ENCODE measurements at regions not wholly inside any gene's neighbourhood (a gene's known extent, or its start where the extent isn't known, plus 50 kb on each side); places are given as distances from the start of the nearest gene placed in this dataset.

DNA sequence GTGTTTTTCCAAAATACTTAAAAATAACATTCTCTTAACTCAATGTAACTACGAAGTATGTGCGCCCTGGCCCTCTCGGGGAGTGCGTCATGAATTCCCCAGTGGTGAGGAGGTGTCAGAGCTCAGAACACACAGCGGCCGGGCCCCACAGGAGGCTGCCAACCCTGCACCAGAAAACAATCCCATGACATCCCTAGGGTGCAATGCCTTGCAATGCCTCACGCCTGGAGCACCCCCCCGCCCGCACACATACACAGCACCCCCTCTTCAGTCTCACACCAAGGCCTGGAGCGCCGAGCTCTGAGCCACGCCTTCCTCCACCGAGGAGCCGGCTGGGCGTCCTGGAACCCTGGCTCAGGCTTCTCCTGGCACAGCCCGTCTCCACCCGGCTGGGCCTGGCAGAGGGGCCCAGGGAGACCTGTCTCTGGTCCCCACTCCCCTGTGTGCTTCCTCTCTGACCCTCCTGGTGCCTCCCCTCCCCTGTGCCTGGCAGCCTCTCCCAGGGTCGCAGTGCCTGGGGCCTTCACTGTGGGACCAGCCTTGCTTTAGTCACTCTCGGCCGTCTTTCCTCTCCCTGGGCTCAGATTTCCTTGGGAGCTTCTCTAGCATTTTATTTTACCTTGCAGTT is 108.2 kb upstream of the ADRA2C start:
- no peak for DNase-seq (ENCODE audit: low spot score)
- TF ChIP-seq, protein P1, sequence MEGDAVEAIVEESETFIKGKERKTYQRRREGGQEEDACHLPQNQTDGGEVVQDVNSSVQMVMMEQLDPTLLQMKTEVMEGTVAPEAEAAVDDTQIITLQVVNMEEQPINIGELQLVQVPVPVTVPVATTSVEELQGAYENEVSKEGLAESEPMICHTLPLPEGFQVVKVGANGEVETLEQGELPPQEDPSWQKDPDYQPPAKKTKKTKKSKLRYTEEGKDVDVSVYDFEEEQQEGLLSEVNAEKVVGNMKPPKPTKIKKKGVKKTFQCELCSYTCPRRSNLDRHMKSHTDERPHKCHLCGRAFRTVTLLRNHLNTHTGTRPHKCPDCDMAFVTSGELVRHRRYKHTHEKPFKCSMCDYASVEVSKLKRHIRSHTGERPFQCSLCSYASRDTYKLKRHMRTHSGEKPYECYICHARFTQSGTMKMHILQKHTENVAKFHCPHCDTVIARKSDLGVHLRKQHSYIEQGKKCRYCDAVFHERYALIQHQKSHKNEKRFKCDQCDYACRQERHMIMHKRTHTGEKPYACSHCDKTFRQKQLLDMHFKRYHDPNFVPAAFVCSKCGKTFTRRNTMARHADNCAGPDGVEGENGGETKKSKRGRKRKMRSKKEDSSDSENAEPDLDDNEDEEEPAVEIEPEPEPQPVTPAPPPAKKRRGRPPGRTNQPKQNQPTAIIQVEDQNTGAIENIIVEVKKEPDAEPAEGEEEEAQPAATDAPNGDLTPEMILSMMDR (IDR thresholded peaks at IDR 0.05; ENCODE audit: borderline replicate concordance, control extremely low read depth, extremely low read depth, insufficient read depth, missing control alignments) = no peak
- in situ Hi-C loops (cut with MboI; ENCODE audit: low sequenced_read_pairs, unreplicated experiment) = no loop called here

DNA sequence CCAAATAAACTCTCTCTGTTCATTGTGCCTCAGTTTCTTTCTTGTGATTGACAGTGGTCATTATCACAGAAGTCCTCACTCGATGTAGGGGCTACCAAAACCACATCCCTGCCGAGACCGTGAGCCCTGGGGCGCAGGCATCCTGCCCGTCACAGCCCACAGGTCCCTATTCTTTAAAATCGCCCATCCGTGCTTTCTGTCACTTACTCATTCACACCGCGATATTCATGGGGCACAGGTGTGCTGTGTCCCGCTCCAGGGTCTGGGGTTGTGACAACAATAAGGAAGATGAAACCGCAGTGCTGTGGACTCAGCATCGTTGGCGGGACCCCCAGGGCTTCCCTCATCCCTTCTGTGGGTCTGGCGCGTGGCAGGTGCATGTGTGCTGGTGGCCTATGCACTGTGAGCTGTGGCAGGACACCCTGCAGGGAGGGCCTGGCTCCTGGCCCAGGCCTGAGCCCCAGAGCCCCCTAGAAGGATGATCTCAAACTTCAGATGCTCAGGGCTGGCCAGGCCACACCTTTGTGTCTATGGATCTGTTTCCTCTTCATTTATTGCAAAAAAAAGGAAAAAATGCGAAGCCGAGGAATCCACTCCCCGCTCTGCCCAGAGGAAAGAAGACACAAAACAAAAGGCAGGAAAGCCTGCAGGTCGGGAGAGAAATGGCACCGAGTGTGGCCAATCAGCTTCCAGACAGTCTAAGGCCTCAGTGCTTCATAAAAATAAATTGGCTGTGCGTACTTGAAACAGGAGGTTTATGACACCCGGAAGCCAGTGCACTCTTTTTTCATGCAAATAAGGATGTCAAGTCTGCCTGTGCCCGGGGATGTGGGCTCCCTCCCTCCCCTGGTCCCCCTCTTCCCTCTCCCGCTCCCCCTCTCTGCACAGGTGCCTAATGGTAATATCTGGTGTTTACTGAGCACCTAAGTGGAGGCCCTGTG is 109.5 kb upstream of the ADRA2C start:
- no peak for DNase-seq (ENCODE audit: low spot score)
- in situ Hi-C loops (cut with MboI; ENCODE audit: low sequenced_read_pairs, unreplicated experiment) = no loop called here
- TF ChIP-seq, protein P1 (IDR thresholded peaks at IDR 0.05; ENCODE audit: borderline replicate concordance, control extremely low read depth, extremely low read depth, insufficient read depth, missing control alignments) = no peak

DNA sequence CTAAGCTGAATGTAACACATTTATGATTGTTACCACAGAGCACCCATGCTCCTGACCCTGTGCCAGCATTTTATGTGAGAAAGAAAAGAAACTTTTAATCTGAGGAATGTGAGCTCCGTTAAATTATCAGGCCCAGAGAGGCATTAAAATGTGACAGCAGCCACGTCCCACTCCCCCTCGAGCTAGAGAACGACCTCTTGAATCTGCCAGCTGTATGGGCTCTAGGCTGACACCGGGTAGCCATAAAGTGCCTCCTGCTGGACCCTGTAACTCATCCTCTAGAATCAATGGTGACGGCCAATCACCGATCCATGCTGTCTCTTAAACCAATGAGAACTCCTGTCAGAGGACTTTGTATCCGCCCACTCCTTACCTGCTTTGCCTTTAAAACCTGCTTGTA is 110.2 kb upstream of the ADRA2C start:
- TF ChIP-seq, protein P1 (IDR thresholded peaks at IDR 0.05; ENCODE audit: borderline replicate concordance, control extremely low read depth, extremely low read depth, insufficient read depth, missing control alignments) = no peak
- DNase-seq (ENCODE audit: low spot score) = no peak
- in situ Hi-C loops (cut with MboI; ENCODE audit: low sequenced_read_pairs, unreplicated experiment) = no loop called here

DNA sequence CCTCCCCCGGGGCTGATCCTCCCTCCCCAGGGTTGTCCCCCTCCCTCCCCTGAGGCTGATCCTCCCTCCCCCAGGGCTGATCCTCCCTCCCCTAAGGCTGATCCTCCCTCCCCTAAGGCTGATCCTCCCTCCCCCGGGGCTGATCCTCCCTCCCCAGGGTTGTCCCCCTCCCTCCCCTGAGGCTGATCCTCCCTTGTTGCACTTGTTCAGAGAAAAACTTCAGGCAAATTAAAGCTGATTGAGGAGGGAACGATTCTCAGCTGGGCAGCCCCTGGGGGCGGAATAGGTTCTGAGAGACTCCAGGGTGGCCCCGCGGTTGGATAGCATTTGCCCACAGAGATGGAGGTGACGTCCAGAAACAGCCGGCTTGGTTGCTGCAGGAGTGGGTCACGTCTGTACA is 110.7 kb upstream of the ADRA2C start:
- in situ Hi-C loops (cut with MboI; ENCODE audit: low sequenced_read_pairs, unreplicated experiment) = no loop called here
- TF ChIP-seq, protein P1 (IDR thresholded peaks at IDR 0.05; ENCODE audit: borderline replicate concordance, control extremely low read depth, extremely low read depth, insufficient read depth, missing control alignments) = no peak
- no peak for DNase-seq (ENCODE audit: low spot score)

DNA sequence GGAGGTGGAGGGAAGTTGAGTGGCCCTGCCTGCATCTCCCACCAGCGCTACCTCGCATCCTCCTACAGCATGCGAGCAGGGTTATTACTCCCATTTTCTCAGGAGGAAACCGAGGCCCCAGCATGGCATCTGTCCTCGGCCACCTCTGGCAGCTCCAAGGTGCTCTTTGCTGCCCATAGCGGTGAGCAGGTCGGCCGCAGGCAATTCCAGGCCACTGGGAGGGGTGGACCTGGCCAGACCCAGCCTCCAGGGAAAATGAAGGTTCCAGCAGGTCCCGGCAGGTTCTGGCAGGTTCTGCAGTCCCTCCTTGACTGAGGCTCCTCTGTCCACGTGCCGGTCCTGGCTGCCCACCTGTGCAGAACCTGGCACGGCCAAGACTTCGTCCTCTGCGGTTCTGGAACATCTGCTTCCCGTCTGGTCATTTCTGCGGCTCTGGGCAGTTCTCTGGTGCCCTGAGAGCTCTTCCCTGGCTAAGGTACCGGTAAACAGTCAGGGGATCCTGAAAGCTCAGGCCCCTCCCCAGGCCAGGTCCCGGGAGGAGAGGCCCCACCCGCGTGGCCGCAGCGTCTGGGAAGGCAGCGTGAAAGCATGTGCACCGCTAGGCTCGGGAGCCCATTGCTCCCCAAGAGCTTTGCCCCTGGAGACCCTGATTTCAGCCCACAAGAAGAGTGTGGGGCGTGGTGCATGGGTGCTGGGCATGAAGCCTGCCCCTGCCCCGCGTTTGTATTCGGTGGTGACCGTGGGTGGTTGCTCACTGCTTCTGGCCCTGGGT is 112.0 kb upstream of the ADRA2C start:
- DNase-seq (ENCODE audit: low spot score) = no peak
- in situ Hi-C loops (cut with MboI; ENCODE audit: low sequenced_read_pairs, unreplicated experiment) = no loop called here

DNA sequence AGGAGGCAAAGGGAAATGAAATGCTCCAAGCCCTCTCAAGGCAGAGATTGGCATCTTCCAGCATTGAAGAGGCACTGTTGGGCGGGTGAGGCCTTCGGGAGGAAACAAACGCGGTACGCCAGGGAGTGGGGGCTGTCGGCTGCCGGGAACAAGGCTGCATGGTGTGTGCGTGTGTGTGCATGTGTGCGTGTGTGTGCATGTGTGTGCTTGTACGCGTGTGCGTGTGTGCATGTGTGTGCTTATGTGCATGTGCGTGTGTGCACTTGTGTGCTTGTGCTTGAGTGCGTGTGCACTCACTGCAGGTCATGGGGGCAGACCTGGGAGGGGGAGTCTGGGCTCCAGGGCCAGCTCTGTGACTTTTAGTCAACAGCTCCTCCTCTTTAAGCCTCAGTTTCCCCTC is 113.6 kb upstream of the ADRA2C start:
- no peak for DNase-seq (ENCODE audit: low spot score)
- in situ Hi-C loops (cut with MboI; ENCODE audit: low sequenced_read_pairs, unreplicated experiment) = no loop called here
- TF ChIP-seq, protein P1 (IDR thresholded peaks at IDR 0.05; ENCODE audit: borderline replicate concordance, control extremely low read depth, extremely low read depth, insufficient read depth, missing control alignments) = no peak

More for the DNA sequence above, 112.0 kb upstream of the ADRA2C start:
- TF ChIP-seq, protein P1 (IDR thresholded peaks at IDR 0.05; ENCODE audit: borderline replicate concordance, control extremely low read depth, extremely low read depth, insufficient read depth, missing control alignments) = no peak

Measured in GM13976 (cell line).